COLO829 (cell line): ENCODE measurements at regions not wholly inside any gene's neighbourhood (a gene's known extent, or its start where the extent isn't known, plus 50 kb on each side); places are given as distances from the start of the nearest gene placed in this dataset.

Source experiments
- DNase-seq: peaks from one replicate; pipeline ENCODE4 v3.0.0; 2012; ENCODE audit warnings: low spot score

DNA sequence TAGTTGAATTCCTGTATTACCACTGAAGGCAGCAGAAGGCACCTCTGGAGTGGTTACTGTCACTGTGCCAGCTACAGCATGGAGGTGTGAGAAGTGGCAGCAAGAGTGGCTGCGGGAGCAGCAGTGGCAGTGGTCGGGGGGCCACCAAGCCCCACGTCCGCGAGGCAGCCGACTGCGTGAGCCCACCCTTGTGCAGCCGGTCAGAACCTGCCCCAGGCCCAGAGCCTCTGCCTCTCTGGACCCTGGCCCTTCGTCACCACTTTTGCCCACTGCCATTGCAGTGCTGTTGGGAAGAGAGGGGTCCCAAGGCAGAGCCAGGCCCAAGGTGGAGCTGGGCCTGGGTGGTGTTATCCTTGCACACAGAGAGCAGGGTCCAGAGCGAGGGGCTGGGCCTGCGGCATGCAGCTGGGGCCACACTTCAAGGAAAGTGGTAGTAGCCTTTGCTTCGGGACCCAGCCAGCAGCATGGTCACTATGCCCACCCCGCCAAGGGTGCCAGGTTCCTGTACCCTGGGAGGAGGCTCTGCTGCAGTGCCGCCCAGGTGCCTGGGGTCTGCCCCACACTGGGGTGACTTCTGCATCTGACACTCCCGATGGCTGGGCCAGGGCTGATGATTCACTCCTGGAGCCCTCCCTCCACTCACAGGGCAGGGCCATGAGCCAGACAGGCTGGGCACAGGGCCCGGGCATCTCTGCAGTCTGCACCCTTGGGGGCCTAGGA is 450.1 kb upstream of the LRATD1 start:
- no peak for DNase-seq

DNA sequence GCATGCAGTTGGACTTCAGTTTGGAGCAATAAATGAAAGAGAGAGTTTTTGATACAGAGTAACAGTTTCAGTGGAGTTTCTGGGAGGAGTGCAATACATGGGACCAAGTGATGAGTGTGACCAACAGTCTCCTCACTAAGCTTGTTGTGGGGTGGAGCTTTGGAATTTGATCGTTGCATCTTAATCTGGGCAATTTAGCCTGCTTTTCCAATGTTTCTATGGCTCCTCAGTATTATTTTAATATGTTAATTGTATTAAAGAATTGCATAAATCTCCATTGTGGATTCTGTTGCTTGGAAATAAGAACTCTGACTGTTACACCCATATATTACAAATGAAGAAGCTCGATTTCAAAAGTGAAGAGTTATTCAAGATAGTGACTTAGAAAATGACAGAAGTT is 446.6 kb upstream of the LRATD1 start:
- DNase-seq, result no peak

DNA sequence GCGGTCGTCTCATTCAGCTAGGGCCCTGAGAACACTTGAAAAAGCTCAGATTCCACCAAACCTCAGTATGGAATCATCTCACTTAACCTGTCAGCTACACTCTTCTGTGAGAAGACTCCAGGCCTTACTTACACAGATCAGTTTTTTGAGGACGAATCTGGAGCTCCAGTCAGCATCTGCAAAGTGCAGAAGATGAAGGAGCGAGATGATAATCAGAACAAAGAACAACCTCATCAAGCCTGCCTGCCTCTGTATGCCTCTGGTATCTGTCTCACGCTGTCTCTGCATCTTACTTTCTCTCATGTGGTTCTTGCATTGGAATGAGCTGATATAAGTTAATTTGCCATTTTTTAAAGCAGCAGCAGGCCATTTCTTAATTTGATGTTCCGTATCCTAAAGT is 444.1 kb upstream of the LRATD1 start:
- no peak for DNase-seq

DNA sequence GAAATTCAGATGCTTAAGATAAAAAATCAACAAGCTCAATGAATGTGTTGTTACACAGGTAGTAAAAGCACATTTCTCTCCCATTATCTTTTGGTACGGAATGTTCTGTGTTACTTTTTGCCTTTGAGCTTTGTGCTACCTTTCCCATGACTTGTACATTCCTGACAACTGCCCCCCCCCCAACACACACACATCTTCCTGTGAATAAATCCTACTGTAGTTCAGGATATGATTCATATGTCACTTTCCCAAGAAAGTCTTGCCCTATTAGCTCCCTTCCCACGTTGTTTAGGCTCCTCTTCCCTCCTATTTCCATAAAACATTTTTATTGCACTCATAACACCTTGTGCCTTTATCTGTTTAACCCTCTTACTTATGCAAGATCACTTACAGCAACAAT is 442.6 kb upstream of the LRATD1 start:
- peak; percentile 2 for DNase-seq

DNA sequence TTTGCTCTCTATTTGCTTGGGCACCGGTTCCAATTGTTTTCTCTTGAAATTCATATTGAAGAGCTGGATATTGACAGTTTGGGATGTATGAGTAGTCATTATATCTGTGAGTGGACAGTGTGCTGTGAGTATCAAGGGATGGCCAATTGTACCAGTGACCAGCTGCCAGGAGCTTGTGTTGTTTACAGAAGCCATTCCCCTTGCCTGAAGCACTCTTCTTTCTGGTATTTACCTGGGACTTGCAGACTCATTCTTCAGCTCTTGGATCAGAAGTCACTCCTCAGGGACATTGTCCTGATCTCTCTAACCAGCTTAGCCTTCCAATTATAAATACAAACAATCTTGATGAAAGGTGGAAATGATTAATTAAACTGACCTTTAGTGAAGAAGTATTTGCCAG is 438.3 kb upstream of the LRATD1 start:
- DNase-seq, result no peak

DNA sequence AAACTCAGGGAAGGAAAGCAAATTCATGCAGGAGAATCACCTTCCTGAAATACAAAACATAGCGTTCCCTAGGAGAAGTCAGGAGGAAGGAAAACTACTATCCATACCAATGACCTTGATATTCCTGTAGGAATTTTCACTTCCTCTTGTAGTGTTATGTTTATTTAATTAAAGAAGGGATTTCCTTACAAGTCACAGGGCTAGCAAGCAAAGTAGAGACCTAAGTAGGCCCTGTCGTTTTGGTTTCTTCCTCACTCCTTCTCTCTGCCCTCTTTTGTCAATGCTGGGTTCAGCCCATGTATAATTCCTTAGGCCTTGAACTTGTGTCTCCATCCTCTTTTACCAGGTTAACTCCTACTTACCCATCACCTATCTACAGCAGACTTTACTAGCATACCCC is 435.2 kb upstream of the LRATD1 start:
- DNase-seq, result no peak

DNA sequence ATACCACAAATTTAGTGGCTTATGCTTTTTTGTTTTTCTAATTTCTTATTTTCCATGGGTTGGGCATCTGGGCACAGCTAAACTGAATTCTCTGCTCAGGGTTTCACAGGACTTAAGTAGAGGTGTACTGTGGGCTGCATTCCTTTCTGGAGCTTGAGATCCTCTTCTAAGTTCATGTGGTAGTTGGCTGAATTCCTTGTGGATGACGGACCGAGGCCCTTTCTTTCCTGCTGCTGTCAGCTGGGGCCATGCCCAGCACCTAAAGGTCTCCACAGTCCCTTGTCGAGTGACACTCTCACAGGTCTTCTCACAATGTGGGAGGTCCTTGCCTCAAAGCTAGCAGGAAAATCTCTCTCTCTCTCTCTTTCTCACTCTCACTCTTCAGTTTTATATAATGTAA is 433.5 kb upstream of the LRATD1 start:
- no peak for DNase-seq

DNA sequence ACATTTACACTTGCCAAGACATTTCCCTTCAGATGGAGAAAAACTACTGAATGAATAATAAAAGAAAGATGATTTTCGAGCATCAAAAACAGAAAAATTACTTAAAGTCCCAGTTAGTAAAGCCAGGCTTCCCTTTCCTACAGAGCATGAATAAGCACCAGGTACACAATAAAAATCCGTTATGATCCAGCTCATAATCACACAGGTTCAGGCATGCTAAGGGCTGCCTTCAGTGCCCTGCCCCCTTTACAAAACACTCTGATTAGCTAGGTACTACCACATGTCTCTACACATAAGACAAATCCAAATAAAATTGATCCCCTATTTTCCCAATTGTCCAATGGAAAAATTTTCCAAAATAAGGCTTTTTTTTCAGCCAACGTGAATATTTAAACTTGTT is 413.2 kb upstream of the LRATD1 start:
- DNase-seq, result no peak

DNA sequence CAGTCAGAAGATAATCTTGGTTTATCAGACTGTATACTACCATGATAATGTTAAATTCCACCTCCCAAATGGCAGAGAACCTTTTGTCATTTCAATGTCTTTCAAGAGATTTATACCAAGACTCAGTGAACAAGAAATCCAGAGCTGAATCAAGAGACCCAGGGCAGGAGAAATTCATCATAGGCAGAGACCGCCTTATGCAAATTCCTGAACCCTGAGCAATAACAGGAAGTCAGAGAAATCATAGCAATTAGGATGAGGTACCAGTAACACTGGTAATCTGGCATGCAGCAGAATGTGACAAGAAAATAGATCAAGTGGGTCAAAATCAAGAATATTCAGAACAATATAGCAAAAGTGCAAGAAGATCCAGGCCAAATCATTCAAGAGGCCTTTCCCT is 412.4 kb upstream of the LRATD1 start:
- DNase-seq, result no peak

DNA sequence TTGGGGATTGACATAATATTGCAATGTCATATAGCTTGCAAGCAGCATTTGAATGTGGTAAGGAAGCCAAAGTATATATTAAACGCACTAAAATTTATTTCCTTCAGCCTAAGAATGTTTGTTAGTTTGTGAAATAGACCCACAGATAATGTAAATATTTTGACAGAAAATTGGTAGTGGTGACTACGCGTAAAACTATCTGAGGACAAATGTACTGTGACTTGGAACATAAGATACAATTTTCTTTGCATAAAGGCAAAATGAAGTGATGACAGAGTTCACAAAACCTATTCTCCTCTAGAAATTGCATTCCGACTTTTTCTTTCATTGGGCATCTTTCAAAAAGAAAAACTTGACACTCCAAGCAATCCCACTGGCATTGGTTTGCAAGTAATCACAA is 411.1 kb upstream of the LRATD1 start:
- DNase-seq, result no peak

DNA sequence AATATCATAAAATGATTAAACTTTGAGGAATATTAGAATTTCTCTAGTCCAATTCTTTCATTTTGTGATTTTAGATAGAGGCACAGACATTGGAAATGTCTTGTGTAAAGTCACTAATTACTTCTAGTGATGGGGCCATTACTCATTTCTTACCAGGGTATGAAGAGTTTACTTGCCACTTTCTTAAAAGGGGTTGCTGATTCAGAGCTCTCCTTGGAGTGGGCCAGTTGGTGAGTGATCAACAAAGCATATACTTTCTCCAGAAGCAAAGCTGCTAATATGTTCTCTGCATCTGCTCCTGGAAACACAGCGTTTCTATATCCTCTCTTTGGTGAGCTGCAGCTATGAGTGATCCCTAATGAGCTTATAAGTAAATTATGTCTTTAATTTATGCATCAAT is 408.9 kb upstream of the LRATD1 start:
- DNase-seq, result no peak

DNA sequence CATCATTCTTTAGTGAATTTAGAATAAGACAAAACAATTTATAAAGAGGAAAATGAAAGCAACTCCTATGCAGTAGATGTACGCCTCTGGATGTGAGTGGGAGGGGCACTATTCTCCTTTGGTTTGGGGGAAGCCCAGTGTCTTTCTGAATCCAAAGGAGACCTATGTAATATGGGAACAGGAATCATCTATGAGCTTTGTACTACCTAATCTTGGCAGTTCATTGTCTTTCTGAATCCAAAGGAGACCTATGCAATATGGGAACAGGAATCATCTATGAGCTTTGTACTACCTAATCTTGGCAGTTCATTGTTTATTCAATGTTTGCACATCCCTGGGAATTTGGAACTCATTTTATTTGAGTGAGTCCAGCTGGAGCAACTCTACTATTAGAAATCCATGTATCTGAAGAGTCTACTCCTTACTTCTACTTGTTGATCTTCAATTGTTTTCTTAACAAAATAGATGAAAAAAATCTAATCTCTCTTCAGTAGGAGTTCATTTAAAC is 401.1 kb upstream of the LRATD1 start:
- DNase-seq, result no peak

DNA sequence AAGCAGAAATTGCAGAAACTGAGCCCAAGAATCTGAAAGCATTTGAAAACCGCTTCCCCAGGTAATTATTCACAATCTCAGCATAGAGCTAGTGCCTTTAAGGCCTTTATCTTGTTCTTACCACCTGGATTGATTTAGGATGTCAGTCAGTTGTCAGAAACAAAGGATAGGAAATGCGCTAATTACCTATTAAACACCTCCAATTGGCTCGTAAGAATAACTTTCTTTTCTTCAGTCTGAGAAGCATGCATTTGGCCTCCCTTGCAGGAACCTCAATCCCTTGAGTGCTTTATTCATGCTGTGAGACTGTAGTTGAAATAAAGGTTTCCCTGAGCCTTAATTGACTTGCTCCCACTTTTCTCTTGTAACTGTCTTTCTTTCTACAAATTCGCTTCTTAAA is 400.3 kb upstream of the LRATD1 start:
- DNase-seq, result no peak

DNA sequence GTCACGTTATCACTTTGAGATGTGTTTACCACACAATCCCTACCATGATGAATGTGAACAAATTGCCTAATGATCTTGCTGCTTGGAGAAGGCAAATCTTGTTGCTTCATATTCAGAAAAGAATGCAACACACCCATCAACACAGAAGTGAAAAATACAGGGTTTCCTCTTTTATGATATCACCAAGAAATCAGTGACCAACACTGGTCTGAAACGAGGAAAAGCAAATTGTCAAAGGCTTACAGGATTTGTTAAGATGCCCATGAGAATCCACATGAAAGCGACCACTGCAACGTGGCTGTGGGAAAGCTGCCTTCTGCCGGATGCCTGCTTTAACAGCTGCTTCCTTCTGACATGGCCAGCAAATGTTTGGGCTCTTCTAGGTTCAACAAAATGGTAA is 397.6 kb upstream of the LRATD1 start:
- DNase-seq, result no peak

DNA sequence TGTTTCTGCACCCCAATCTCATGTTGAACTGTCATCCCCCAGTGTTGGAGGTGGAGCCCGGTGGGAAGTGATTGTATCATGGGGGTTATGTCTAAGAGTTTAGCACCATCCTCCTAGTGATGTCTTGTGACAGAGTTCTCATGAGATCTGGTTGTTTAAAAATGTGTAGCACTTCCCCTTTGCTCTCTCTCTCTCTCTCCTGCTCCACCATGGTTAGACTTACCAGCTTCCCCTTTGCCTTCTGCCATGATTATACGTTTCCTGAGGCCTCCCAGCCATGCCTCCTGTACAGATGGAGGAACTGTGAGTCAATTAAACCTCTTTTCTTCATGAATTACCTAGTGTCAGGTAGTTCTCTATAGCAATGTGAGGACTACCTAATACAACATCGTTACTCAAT is 396.9 kb upstream of the LRATD1 start:
- DNase-seq, result no peak

DNA sequence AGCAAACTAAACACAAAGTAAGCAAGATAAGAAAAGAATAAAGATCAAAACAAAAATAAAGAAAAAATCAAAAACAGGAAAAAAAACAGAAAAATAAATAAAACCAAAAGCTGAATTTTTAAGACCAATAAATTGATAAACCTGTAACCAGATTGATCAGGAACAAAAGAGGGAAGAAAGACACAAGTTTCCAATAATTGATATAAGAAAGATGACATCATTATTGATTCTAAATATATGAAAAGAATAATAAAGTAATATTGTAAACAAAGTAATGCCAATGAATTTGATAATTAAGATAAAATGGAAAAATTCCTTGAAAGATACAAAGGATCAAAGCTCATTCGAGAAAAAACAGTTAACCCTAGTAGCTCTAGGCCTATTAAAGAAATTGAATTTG is 394.6 kb upstream of the LRATD1 start:
- no peak for DNase-seq

DNA sequence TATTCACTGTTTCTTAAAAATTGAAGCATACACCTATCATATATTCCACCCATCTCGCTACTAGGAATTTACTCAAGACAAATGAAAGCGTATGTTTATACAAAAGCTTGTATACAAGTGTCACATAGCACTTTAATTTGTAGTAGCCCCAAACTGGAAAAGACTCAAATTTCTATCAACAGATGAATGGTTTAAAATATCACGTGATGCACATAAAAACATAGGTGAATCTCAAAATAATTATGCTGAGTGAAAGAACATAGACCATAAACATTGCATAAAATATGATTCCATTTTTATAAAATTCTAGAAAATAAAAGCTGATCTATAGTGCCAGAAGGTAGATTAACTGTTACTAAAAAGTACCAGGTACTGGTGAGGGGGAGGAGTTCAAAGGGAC is 392.9 kb upstream of the LRATD1 start:
- no peak for DNase-seq

DNA sequence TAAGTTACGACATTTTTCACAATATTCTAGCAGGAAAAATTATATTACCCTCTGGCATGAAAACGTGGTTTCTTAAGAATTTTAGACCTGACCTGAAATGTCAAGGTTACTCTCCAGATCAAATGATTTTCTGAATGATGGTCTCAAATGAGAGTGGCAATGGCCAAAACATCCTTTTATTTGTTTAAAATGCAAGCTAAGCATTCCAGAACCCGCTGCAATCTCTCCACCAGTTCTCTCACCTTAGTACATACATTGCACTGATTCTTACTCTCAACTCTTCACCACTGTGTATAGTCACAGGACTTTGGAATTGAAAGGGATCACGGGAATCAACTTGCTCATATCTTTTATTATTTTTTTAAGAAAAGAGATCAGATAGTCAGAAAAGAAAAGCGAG is 391.6 kb upstream of the LRATD1 start:
- DNase-seq, result no peak

DNA sequence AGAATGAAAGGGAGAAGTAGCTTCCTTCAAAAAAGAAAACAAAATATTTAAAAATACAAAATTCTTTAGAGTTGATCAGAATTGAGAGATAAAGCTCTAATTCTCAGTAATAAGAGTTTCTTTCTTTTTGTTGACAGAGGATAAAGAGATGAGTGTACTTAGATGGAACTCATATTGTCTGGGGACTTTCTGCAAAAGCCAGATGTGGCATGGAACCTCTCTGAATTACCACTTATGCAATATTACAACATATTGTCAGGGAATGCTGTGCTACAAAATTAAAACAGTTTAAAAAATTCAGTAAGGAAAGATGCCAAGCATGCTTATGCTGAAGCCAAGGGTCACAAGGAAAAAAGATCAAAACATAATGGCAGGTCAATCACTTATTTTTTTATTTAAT is 386.6 kb upstream of the LRATD1 start:
- no peak for DNase-seq

DNA sequence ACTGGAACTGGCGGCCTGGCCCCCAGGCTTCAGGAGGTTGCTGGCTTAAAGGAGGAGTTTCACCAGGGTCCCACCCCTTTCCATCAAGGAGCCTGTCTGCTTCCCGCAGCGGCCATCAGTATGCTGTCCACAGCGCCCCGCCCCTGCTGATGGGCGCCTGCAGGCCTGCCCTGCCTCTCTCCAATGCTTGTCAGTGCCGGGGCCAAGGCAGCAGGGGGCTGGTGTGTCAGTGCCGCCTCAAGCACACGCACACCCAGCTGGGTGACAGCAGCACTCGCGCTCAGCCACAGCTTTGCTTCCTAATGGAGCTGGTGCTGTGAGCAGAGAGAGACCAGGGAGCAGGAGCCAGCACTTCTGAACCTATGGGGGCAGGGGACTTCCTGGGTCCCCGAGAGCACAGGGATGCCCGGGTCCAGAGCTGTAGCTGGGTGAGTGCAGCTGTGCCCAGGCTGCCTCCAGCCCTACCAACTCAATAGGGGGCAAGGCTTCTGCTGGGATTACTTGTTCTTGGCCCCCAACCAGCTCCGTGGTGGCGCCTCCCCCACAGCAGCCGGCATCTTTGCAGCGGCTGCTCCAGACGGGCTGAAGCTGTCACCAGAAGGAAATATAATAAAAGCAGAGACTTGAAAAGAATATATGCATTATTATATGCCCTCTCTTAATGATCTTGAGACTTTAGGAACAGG is 377.2 kb upstream of the LRATD1 start:
- DNase-seq, result no peak

DNA sequence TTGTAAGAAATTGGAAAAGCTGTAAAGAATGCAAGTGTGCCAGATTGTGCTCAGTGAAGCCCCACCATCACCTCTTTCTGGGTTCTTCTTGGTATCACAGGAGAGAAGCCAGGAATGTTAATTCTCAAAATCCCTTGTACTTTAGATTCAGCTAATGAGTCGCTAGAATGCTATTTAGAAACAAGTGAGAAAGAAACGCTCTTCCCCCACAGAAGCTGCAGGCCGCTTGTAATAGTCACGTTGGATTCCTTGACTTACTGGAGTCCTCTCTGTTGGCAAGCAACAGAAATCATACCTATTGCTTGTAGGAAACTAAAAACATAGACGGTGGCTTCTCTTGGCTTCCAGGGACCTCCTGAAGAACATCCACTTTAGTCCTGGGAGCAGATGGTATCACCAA is 375.6 kb upstream of the LRATD1 start:
- DNase-seq, result no peak

DNA sequence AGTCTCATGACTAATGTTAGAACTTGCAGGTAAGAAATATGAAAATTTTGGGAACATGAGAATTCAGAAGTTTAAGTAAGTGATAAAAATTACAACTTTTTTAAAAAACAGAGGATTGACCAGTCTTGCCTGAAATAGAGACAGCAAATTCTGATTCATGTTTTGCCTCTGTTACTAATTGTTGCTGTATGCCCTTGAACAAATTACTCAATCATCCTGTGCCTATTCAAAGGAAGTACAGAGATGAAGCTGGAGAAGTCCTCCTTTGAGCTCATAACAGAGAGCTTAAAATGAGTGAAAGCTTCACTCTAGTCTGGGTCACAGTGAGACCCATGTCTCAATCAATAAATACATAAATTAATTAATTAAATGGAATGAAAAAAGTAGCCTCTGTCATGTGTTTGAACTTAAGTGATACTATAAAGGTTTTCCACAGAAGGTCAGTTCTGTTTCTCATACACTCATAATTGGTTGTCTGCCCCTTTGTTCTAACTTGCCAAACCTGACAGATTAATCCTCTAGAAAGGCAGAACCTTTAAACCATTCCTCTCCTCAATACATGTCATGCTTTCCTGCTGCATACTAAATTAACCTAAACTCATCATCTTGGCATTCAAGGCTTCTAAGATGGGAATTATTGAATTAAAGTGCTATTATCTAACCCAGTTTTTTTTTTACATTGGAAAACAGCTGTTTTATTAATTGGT is 374.6 kb upstream of the LRATD1 start:
- no peak for DNase-seq

DNA sequence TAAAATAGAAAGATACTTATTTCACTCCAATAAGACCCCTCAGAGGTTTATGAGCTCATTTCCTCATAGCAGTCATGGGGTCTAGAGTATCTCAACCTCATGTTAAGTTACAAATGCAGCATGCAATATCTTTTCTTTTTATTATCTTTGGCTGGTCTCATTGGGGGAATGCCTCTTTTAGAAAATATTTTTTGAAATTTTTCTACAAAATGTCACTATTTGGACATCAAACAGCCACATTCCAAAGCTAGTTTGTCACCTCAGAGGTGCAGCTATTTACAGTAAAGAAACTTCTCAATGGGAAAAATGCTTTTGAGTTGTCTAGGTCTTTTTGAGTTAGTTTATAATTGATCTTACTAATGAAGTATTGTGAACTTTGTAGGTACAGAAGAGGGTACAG is 370.7 kb upstream of the LRATD1 start:
- no peak for DNase-seq
